ENCODE measurements at regions not wholly inside any gene's neighbourhood (a gene's known extent, or its start where the extent isn't known, plus 50 kb on each side); places are given as distances from the start of the nearest gene placed in this dataset.

- Histone ChIP-seq H3K36me3 (no peaks in the 10 kb centered on the region), H3K4me3 (no peak overlapping the region), H3K27me3 (no peaks in the 10 kb centered on the region), H3K9me3 (no peaks in the 10 kb centered on the region), H3K4me1 (no peaks in the 10 kb centered on the region), H3K27ac (no peak overlapping the region)
- intact Hi-C loops (cut with DNase I): no loop called here
- TF ChIP-seq CTCF (IDR thresholded peaks at IDR 0.05): no peak
- DNase-seq (ENCODE audit: low spot score in 2 of 2): no peak
These were observed 199.2 kb downstream of the DLEU7 start for GRCh38 chr13:50644081-50644871.

- DNase-seq (ENCODE audit: low spot score in 2 of 2): no peak
These were observed 198.4 kb downstream of the DLEU7 start for GRCh38 chr13:50645092-50645491.

DNA sequence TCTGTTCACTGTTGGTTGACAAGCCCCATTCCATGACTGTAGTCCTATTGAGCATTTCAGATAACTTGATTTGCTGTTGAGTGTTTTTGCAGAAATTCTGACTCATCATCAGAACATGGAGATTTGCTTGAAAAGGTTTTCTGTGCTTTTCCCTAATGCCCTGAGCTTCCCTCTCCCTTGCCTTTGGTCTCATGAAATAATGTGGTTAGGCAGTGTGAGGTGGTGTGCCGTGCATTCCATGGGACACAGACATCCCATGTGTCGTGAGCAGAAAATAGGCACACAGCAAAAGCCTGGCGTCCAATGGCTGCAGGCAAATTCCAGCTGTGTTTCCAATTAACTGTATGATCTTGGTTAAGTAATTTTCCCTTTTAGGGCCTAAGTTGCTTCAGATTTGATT, 197.4 kb downstream of the DLEU7 start:
- H3K27me3 ChIP-seq: no peaks in the 10 kb centered on the region
- no peak for TF ChIP-seq CTCF (IDR thresholded peaks at IDR 0.05)
- intact Hi-C loops (cut with DNase I): no loop called here
- H3K4me3 ChIP-seq: no peak overlapping the region
- no peak overlapping the region for H3K27ac ChIP-seq
- no peaks in the 10 kb centered on the region for H3K36me3 ChIP-seq
- no peaks in the 10 kb centered on the region for H3K4me1 ChIP-seq
- no peak for DNase-seq (ENCODE audit: low spot score in 2 of 2)
- H3K9me3 ChIP-seq: no peaks in the 10 kb centered on the region

More at GRCh38 chr13:50645092-50645491, 198.4 kb downstream of the DLEU7 start:
- Histone ChIP-seq H3K4me1 (no peaks in the 10 kb centered on the region), H3K27ac (no peak overlapping the region), H3K9me3 (no peaks in the 10 kb centered on the region), H3K4me3 (no peak overlapping the region), H3K36me3 (no peaks in the 10 kb centered on the region), H3K27me3 (no peaks in the 10 kb centered on the region)
- no peak for TF ChIP-seq CTCF (IDR thresholded peaks at IDR 0.05)
- intact Hi-C loops (cut with DNase I): no loop called here

GRCh38 chr13:50649211-50649610, 194.3 kb downstream of the DLEU7 start:
- no peak overlapping the region for H3K4me3 ChIP-seq
- intact Hi-C loops (cut with DNase I): no loop called here
- DNase-seq (ENCODE audit: low spot score in 2 of 2): no peak

GRCh38 chr13:50650592-50651504, 192.6 kb downstream of the DLEU7 start:
- no peak for DNase-seq (ENCODE audit: low spot score in 2 of 2)
- intact Hi-C loops (cut with DNase I): no loop called here
- Histone ChIP-seq H3K27ac (peak overlapping the region in 1 of 2 donors; percentile 22), H3K36me3 (no peaks in the 10 kb centered on the region), H3K27me3 (no peaks in the 10 kb centered on the region), H3K4me3 (peak overlapping the region in 1 of 2 donors; percentile 19), H3K9me3 (no peaks in the 10 kb centered on the region), H3K4me1 (no peaks in the 10 kb centered on the region)
- TF ChIP-seq CTCF (IDR thresholded peaks at IDR 0.05): no peak

More at GRCh38 chr13:50649211-50649610, 194.3 kb downstream of the DLEU7 start:
- no peak for TF ChIP-seq CTCF (IDR thresholded peaks at IDR 0.05)
- Histone ChIP-seq H3K27me3 (no peaks in the 10 kb centered on the region), H3K27ac (no peak overlapping the region), H3K9me3 (no peaks in the 10 kb centered on the region), H3K36me3 (no peaks in the 10 kb centered on the region), H3K4me1 (no peaks in the 10 kb centered on the region)
